ENCODE measurements at regions not wholly inside any gene's neighbourhood (a gene's known extent, or its start where the extent isn't known, plus 50 kb on each side); places are given as distances from the start of the nearest gene placed in this dataset.
"Not testable (repeated sequence)": the region's sequence is repeated elsewhere in the genome, so short reads cannot be mapped to it uniquely, and the experiment has no call there.

DNA sequence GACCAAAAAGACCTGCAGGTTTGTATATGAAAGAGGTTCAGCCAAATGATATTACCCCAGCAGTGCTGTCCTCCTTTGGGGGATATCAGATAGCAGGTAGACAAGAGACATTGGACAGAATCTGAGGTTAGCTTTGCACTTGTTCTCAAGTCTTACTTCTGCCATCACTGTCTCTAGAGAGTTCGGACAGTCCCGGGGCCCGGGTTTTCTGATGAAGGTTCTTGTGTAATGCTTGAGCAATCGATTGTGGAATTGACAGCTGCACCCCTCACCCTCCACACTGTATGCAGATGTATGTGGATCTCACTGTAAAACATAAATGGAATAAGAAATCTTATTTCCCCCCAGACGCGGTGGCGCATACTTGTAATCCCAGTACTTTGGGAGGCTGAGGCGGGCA, 56.2 kb upstream of the MORC3 start:
- H3K36me3 ChIP-seq (ENCODE audit: control insufficient read depth, low read length) = no peaks in the 10 kb centered on the region
- H3K27me3 ChIP-seq (ENCODE audit: control insufficient read depth, low read length) = no peaks in the 10 kb centered on the region
- H4K20me1 ChIP-seq (ENCODE audit: control insufficient read depth, insufficient read depth, low read depth, low read length) = no peaks in the 10 kb centered on the region
- H3K4me2 ChIP-seq (ENCODE audit: low read length) = no peak overlapping the region
- no peaks in the 10 kb centered on the region for H3K9me3 ChIP-seq (ENCODE audit: control insufficient read depth, insufficient read depth, low read length)
- no peaks in the 10 kb centered on the region for H3K79me2 ChIP-seq (ENCODE audit: control insufficient read depth, low read length)
- no peaks in the 10 kb centered on the region for H3K9me2 ChIP-seq (replicated peaks; ENCODE audit: control insufficient read depth, low read length)
- H3F3A ChIP-seq (ENCODE audit: control insufficient read depth, insufficient read depth) = peaks cover 10% of the 10 kb centered on the region
- no peak overlapping the region for H3K27ac ChIP-seq (ENCODE audit: low read depth, low read length)
- H3K4me1 ChIP-seq (ENCODE audit: control insufficient read depth, low read length) = peaks cover 50% of the 10 kb centered on the region
- TF ChIP-seq CTCF (IDR thresholded peaks at IDR 0.05; ENCODE audit: low read depth, low read length, poor library complexity, severe bottlenecking) (no peak), EZH2phosphoT487 (IDR thresholded peaks at IDR 0.05; ENCODE audit: borderline replicate concordance, low read length) (no peak)
- H3K4me3 ChIP-seq (ENCODE audit: low read length) = no peak overlapping the region

DNA sequence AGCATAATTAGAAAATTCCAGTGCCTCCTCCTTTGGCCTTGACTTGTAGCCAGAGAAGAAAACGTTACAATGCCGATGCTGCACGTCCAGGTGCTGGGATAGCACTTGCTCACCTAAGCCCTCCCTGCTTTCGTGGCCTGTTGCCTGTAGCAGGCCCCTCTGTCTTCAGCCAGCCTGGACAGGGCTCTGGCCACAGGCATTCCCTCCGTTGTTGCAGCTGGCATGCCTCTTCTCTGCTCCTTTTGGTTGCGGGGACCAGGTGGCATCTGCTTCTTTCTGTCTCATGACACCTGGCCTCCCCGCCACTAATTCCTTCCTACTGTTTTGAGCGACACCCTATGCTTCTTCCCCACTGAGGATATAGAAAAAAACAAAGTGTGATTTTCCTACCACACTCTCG, 54.6 kb upstream of the MORC3 start:
- TF ChIP-seq CTCF (IDR thresholded peaks at IDR 0.05; ENCODE audit: low read depth, low read length, poor library complexity, severe bottlenecking) = no peak
- no peak for TF ChIP-seq EZH2phosphoT487 (IDR thresholded peaks at IDR 0.05; ENCODE audit: borderline replicate concordance, low read length)
- Histone ChIP-seq H3K4me2 (ENCODE audit: low read length) (no peak overlapping the region), H3K4me3 (ENCODE audit: low read length) (no peak overlapping the region), H3K27me3 (ENCODE audit: control insufficient read depth, low read length) (no peaks in the 10 kb centered on the region), H3K9me2 (replicated peaks; ENCODE audit: control insufficient read depth, low read length) (no peaks in the 10 kb centered on the region), H3K36me3 (ENCODE audit: control insufficient read depth, low read length) (no peaks in the 10 kb centered on the region), H3K9me3 (ENCODE audit: control insufficient read depth, insufficient read depth, low read length) (no peaks in the 10 kb centered on the region), H3K27ac (ENCODE audit: low read depth, low read length) (no peak overlapping the region), H3K79me2 (ENCODE audit: control insufficient read depth, low read length) (no peaks in the 10 kb centered on the region), H3K4me1 (ENCODE audit: control insufficient read depth, low read length) (peaks cover 37% of the 10 kb centered on the region), H4K20me1 (ENCODE audit: control insufficient read depth, insufficient read depth, low read depth, low read length) (no peaks in the 10 kb centered on the region), H3F3A (ENCODE audit: control insufficient read depth, insufficient read depth) (peaks cover 7% of the 10 kb centered on the region)

- not testable (repeated sequence) for H3K9me3 ChIP-seq (ENCODE audit: control insufficient read depth, insufficient read depth, low read length); H3K36me3 ChIP-seq (ENCODE audit: control insufficient read depth, low read length); H3K27ac ChIP-seq (ENCODE audit: low read depth, low read length); H3K79me2 ChIP-seq (ENCODE audit: control insufficient read depth, low read length); H3K4me2 ChIP-seq (ENCODE audit: low read length); H3K27me3 ChIP-seq (ENCODE audit: control insufficient read depth, low read length); H3K9me2 ChIP-seq (replicated peaks; ENCODE audit: control insufficient read depth, low read length); H3F3A ChIP-seq (ENCODE audit: control insufficient read depth, insufficient read depth); H3K4me3 ChIP-seq (ENCODE audit: low read length); H4K20me1 ChIP-seq (ENCODE audit: control insufficient read depth, insufficient read depth, low read depth, low read length)
- H3K4me1 ChIP-seq (ENCODE audit: control insufficient read depth, low read length) = peaks cover 17% of the 10 kb centered on the region
Observed at GRCh38 chr21:36267828-36268227, 52.2 kb upstream of the MORC3 start.

GRCh38 chr21:36268264-36268663, 51.7 kb upstream of the MORC3 start:
- not testable (repeated sequence) for H3K4me3 ChIP-seq (ENCODE audit: low read length); H3K9me2 ChIP-seq (replicated peaks; ENCODE audit: control insufficient read depth, low read length); H3K36me3 ChIP-seq (ENCODE audit: control insufficient read depth, low read length); H4K20me1 ChIP-seq (ENCODE audit: control insufficient read depth, insufficient read depth, low read depth, low read length); H3K79me2 ChIP-seq (ENCODE audit: control insufficient read depth, low read length); H3K27ac ChIP-seq (ENCODE audit: low read depth, low read length); H3F3A ChIP-seq (ENCODE audit: control insufficient read depth, insufficient read depth); H3K4me2 ChIP-seq (ENCODE audit: low read length); H3K27me3 ChIP-seq (ENCODE audit: control insufficient read depth, low read length); H3K9me3 ChIP-seq (ENCODE audit: control insufficient read depth, insufficient read depth, low read length)
- H3K4me1 ChIP-seq (ENCODE audit: control insufficient read depth, low read length) = peaks cover 14% of the 10 kb centered on the region
